NB4 (cell line): ENCODE measurements at regions not wholly inside any gene's neighbourhood (a gene's known extent, or its start where the extent isn't known, plus 50 kb on each side); places are given as distances from the start of the nearest gene placed in this dataset.

ENCODE experiments used
- CTCF ChIP-seq: IDR thresholded peaks from one replicate; pipeline ENCODE4 v1.5.1; 2012; ENCODE audit warnings: low read depth, low read length
- MAX ChIP-seq: IDR thresholded peaks from 2 replicates; pipeline ENCODE4 v1.6.1; 2011; ENCODE audit warnings: low read depth, low read length
- POLR2A ChIP-seq: IDR thresholded peaks from 2 replicates; pipeline ENCODE4 v1.6.1; 2011; ENCODE audit warnings: mild to moderate bottlenecking; ENCODE audit not compliant: insufficient read length; ENCODE audit errors: extremely low read depth

GRCh38 chr3:190192739-190193138, 72.0 kb upstream of the P3H2 start:
- TF ChIP-seq CTCF, result no peak
- TF ChIP-seq POLR2A, result no peak
- TF ChIP-seq MAX, result no peak
